H9 (cell line): ENCODE measurements at regions not wholly inside any gene's neighbourhood (a gene's known extent, or its start where the extent isn't known, plus 50 kb on each side); places are given as distances from the start of the nearest gene placed in this dataset.

Source experiments
- DNase-seq: peaks from one replicate; pipeline ENCODE4 v3.0.0-alpha.2; 2017
- H2AFZ ChIP-seq: one replicate; pipeline ENCODE4 v1.6.1; 2013; ENCODE audit warnings: mild to moderate bottlenecking, low read length, control low read depth, moderate library complexity
- H2AK5ac ChIP-seq: 2 replicates; pipeline ENCODE4 v1.6.1; 2013; ENCODE audit warnings: low read length, control low read depth, mixed read lengths; ENCODE audit not compliant: insufficient read length
- H2BK120ac ChIP-seq: one replicate; pipeline ENCODE4 v1.6.1; 2013; ENCODE audit warnings: low read depth, mild to moderate bottlenecking, low read length, control low read depth, inconsistent platforms; ENCODE audit not compliant: poor library complexity, severe bottlenecking
- H2BK12ac ChIP-seq: 2 replicates; pipeline ENCODE4 v1.6.1; 2013; ENCODE audit warnings: low read length, control low read depth, mixed read lengths, low read depth; ENCODE audit not compliant: insufficient read length
- H2BK15ac ChIP-seq: 2 replicates; pipeline ENCODE4 v1.6.1; 2013; ENCODE audit warnings: low read depth, low read length, control low read depth
- H2BK20ac ChIP-seq: one replicate; pipeline ENCODE4 v1.6.1; 2013; ENCODE audit warnings: low read depth, mild to moderate bottlenecking, low read length, control low read depth, inconsistent platforms; ENCODE audit not compliant: poor library complexity, severe bottlenecking
- H2BK5ac ChIP-seq: 2 replicates; pipeline ENCODE4 v1.6.1; 2013; ENCODE audit warnings: low read length, control low read depth, mixed read lengths; ENCODE audit not compliant: insufficient read length
- H3K14ac ChIP-seq: 2 replicates; pipeline ENCODE4 v1.6.1; 2013; ENCODE audit warnings: low read length, control low read depth; ENCODE audit not compliant: insufficient read depth
- H3K18ac ChIP-seq: 2 replicates; pipeline ENCODE4 v1.6.1; 2013; ENCODE audit warnings: low read depth, mild to moderate bottlenecking, mixed read lengths, low read length, control low read depth; ENCODE audit not compliant: insufficient read length
- H3K23ac ChIP-seq: 2 replicates; pipeline ENCODE4 v1.6.1; 2013; ENCODE audit warnings: low read length, control low read depth, mixed read lengths, low read depth; ENCODE audit not compliant: insufficient read length
- H3K23me2 ChIP-seq: 2 replicates; pipeline ENCODE4 v1.6.1; 2013; ENCODE audit warnings: low read depth, mild to moderate bottlenecking, mixed read lengths, low read length, control low read depth; ENCODE audit not compliant: insufficient read length, poor library complexity, severe bottlenecking
- H3K27ac ChIP-seq: 2 replicates; pipeline ENCODE4 v1.5.1; 2013; ENCODE audit warnings: low read length, control low read depth, mixed read lengths, low read depth; ENCODE audit not compliant: insufficient read length
- H3K27me3 ChIP-seq: 2 replicates; pipeline ENCODE4 v1.6.1; 2013; ENCODE audit warnings: low read length, control low read depth, inconsistent platforms; ENCODE audit not compliant: insufficient read depth
- H3K4ac ChIP-seq: 2 replicates; pipeline ENCODE4 v1.6.1; 2013; ENCODE audit warnings: low read depth, mild to moderate bottlenecking, control low read depth, inconsistent platforms, low read length, moderate library complexity
- H3K4me1 ChIP-seq: 2 replicates; pipeline ENCODE4 v1.6.1; 2013; ENCODE audit warnings: low read length, control low read depth, inconsistent platforms; ENCODE audit not compliant: insufficient read depth
- H3K4me2 ChIP-seq: 2 replicates; pipeline ENCODE4 v1.6.1; 2013; ENCODE audit warnings: low read length, control low read depth, mixed read lengths; ENCODE audit not compliant: insufficient read length, insufficient read depth
- H3K56ac ChIP-seq: 2 replicates; pipeline ENCODE4 v1.6.1; 2013; ENCODE audit warnings: low read depth, mild to moderate bottlenecking, mixed read lengths, low read length, control low read depth; ENCODE audit not compliant: insufficient read length
- H3K79me1 ChIP-seq: 2 replicates; pipeline ENCODE4 v1.6.1; 2013; ENCODE audit warnings: low read depth, mild to moderate bottlenecking, moderate library complexity, low read length, control low read depth, inconsistent platforms; ENCODE audit not compliant: insufficient read depth, poor library complexity, severe bottlenecking
- H3K79me2 ChIP-seq: 2 replicates; pipeline ENCODE4 v1.6.1; 2013; ENCODE audit warnings: low read length, control low read depth, inconsistent platforms; ENCODE audit not compliant: insufficient read depth
- H3K9ac ChIP-seq: 2 replicates; pipeline ENCODE4 v1.6.1; 2013; ENCODE audit warnings: low read length, control low read depth, mixed read lengths; ENCODE audit not compliant: insufficient read length; ENCODE audit errors: extremely low read depth
- H3K9me3 ChIP-seq: one replicate; pipeline ENCODE4 v1.6.1; 2013; ENCODE audit warnings: low read depth, low read length, inconsistent platforms; ENCODE audit not compliant: control insufficient read depth
- H3T11ph ChIP-seq: one replicate; pipeline ENCODE4 v1.6.1; 2013; ENCODE audit warnings: mild to moderate bottlenecking, low read length, control low read depth, inconsistent platforms
- H4K20me1 ChIP-seq: one replicate; pipeline ENCODE4 v1.6.1; 2013; ENCODE audit not compliant: control insufficient read depth, insufficient read length, insufficient read depth
- H4K5ac ChIP-seq: 2 replicates; pipeline ENCODE4 v1.6.1; 2013; ENCODE audit warnings: low read depth, mild to moderate bottlenecking, mixed read lengths, low read length, control low read depth; ENCODE audit not compliant: insufficient read length
- H4K8ac ChIP-seq: replicated peaks from 2 replicates; pipeline ENCODE4 v1.6.1; 2013; ENCODE audit warnings: low read length, control low read depth, mixed read lengths, low read depth; ENCODE audit not compliant: insufficient read length
- H4K91ac ChIP-seq: 2 replicates; pipeline ENCODE4 v1.6.1; 2013; ENCODE audit warnings: low read depth, mild to moderate bottlenecking, moderate library complexity, mixed read lengths, low read length, control low read depth; ENCODE audit not compliant: insufficient read length
- H3K27ac Mint-ChIP-seq, 3 experiments: 2 replicates in 2 of 3; 3 replicates in 1 of 3; pipeline ENCODE4 v1.8.0; 2020 to 2021; ENCODE audit warnings: mixed read lengths in 3 of 3, mild to moderate bottlenecking in 1 of 3, moderate library complexity in 1 of 3
- H3K27me3 Mint-ChIP-seq: 2 replicates; pipeline ENCODE4 v1.8.0; 2021; ENCODE audit warnings: low read depth, mild to moderate bottlenecking, moderate library complexity, mixed read lengths
- H3K36me3 Mint-ChIP-seq, 3 experiments: 2 replicates in 2 of 3; 3 replicates in 1 of 3; pipeline ENCODE4 v1.8.0; 2020 to 2021; ENCODE audit warnings: low read depth in 3 of 3, mixed read lengths in 3 of 3; ENCODE audit not compliant: insufficient read depth in 1 of 3
- H3K4me1 Mint-ChIP-seq, 2 experiments: 2 replicates each; pipeline ENCODE4 v1.8.0; 2020; ENCODE audit warnings: mixed read lengths in 2 of 2
- H3K4me3 Mint-ChIP-seq, 2 experiments: 2 replicates in 1 of 2; 3 replicates in 1 of 2; pipeline ENCODE4 v1.8.0; 2020 to 2021; ENCODE audit warnings: mild to moderate bottlenecking in 2 of 2, mixed read lengths in 2 of 2, moderate library complexity in 1 of 2
- H3K9me3 Mint-ChIP-seq, 2 experiments: 2 replicates in 1 of 2; 3 replicates in 1 of 2; pipeline ENCODE4 v1.8.0; 2020; ENCODE audit warnings: mild to moderate bottlenecking in 2 of 2, mixed read lengths in 2 of 2, moderate library complexity in 1 of 2
- WGBS: extraction: QIAGEN DNeasy Blood & Tissue Kit; methylation state at CpG from one replicate; pipeline ENCODE4 v1.1.7; 2013; ENCODE audit warnings: missing lambda C conversion rate, low lambda C conversion rate, mixed read lengths; ENCODE audit not compliant: insufficient read length; ENCODE audit errors: extremely low coverage; 5-methylcytosine and 5-hydroxymethylcytosine counted together
- TF ChIP-seq, protein P1 (sequence below): fragments of 200-600 bp; sonication (generic); conservative IDR thresholded peaks from 3 replicates; pipeline ENCODE4 v1.8.0; 2021; ENCODE audit warnings: antibody characterized with exemption, mild to moderate bottlenecking

DNA sequence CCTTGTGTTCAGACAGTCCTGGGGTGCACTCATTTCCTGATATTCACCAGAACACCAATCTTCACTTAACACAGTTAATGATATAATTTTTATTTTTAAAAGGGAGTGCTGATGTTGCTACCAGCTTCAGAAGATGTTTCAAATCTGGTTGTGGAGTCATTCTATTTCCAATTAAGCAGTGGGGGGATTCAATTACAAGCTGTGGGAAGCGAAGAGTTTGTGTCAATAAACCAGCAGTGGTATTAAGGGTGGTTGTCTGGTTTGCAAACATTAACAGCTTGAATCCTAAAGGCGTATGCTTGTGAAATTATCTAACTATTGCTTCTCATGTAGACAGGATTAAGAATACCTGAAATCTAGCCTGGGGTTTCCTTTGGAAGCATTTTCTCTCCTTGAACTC, 1637.5 kb upstream of the GOT2 start:
- Histone ChIP-seq H2BK5ac (no peak overlapping the region), H3K27ac (no peak overlapping the region), H3K18ac (no peak overlapping the region), H3K23me2 (no peaks in the 10 kb centered on the region), H3K79me1 (no peaks in the 10 kb centered on the region), H3K4me2 (no peak overlapping the region), H3K56ac (no peak overlapping the region), H3K9ac (no peak overlapping the region), H4K91ac (no peak overlapping the region), H3K9me3 (no peaks in the 10 kb centered on the region), H2BK20ac (no peak overlapping the region), H2BK12ac (no peak overlapping the region), H2AK5ac (no peak overlapping the region), H4K5ac (no peak overlapping the region), H2BK120ac (no peak overlapping the region), H3K14ac (no peak overlapping the region), H3K27me3 (no peaks in the 10 kb centered on the region), H2AFZ (no peak overlapping the region), H3K4ac (no peak overlapping the region), H3T11ph (no peak overlapping the region), H3K4me1 (no peaks in the 10 kb centered on the region; the same call in 1 of the 2 replicates), H3K79me2 (no peaks in the 10 kb centered on the region), H4K8ac (no peak overlapping the region), H3K23ac (no peak overlapping the region), H2BK15ac (no peak overlapping the region), H4K20me1 (no peaks in the 10 kb centered on the region)
- Mint-ChIP-seq H3K4me3 (no peak overlapping the region), H3K27ac (0 out of 7 replicates have a peak overlapping the region, but pooled peaks of 1 of the 3 experiments have one; percentile 9), H3K9me3 (peaks cover 7 to 11% of the 10 kb centered on the region in 2 experiments; a peak in 4 of 5 replicates), H3K36me3 (peaks cover 0 to 2% (median 0%) of the 10 kb centered on the region in 3 experiments; a peak in 2 of 7 replicates), H3K27me3 (no peaks in the 10 kb centered on the region; the same call in 1 of the 2 replicates), H3K4me1 (peaks cover 7 to 9% of the 10 kb centered on the region in 2 experiments)
- TF ChIP-seq, protein P1, sequence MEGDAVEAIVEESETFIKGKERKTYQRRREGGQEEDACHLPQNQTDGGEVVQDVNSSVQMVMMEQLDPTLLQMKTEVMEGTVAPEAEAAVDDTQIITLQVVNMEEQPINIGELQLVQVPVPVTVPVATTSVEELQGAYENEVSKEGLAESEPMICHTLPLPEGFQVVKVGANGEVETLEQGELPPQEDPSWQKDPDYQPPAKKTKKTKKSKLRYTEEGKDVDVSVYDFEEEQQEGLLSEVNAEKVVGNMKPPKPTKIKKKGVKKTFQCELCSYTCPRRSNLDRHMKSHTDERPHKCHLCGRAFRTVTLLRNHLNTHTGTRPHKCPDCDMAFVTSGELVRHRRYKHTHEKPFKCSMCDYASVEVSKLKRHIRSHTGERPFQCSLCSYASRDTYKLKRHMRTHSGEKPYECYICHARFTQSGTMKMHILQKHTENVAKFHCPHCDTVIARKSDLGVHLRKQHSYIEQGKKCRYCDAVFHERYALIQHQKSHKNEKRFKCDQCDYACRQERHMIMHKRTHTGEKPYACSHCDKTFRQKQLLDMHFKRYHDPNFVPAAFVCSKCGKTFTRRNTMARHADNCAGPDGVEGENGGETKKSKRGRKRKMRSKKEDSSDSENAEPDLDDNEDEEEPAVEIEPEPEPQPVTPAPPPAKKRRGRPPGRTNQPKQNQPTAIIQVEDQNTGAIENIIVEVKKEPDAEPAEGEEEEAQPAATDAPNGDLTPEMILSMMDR = no peak
- no CpG with 5 or more reads among the region's 2 CpGs for WGBS
- no peak for DNase-seq
